ENCODE measurements at regions not wholly inside any gene's neighbourhood (a gene's known extent, or its start where the extent isn't known, plus 50 kb on each side); places are given as distances from the start of the nearest gene placed in this dataset.

DNA sequence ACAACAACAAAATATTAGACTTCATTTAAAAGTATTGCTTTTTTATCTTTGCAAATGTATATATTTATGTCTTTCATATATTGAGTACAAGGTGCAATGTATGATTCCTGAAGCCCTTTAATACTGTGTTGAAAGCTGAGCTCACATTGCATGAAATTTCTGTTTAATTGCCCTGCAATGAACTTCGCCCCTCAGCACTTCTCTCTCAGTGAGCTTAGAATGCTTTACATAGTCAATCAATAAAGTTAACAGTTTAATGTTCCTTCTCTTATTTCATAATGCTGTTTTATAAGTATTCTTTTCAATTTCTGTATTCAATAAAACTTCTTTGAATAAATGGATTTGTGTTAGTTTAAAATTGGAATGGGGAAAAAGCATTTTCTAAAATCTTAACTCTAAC is 607.1 kb downstream of the SOX5 start:
- DNase-seq (ENCODE audit: low read depth): no peak
- H3K4me3 ChIP-seq (ENCODE audit: low read depth, low read length): no peak overlapping the region
- no peak for TF ChIP-seq CTCF (conservative IDR thresholded peaks at IDR 0.05; ENCODE audit: low read depth, low read length)

DNA sequence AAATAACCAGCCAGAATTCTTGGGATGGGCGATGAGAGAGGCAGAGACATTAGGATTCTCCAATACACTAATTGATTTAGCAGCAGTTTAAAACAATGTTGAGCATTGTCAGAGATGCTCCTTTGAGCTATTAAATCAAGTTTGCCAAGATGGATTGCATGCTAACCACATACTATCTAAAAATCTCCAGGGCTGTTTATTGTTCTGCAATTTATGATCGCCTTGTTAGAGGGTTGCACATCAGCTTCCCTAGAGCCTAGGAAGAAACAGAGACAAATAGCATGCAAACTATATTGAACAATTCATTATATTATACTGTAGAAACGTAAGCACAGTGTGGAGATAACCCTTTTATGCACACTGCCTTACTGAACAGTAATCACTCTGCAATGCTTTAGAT is 599.9 kb downstream of the SOX5 start:
- no peak overlapping the region for H3K4me3 ChIP-seq (ENCODE audit: low read depth, low read length)
- TF ChIP-seq CTCF (conservative IDR thresholded peaks at IDR 0.05; ENCODE audit: low read depth, low read length): no peak
- DNase-seq (ENCODE audit: low read depth): no peak

DNA sequence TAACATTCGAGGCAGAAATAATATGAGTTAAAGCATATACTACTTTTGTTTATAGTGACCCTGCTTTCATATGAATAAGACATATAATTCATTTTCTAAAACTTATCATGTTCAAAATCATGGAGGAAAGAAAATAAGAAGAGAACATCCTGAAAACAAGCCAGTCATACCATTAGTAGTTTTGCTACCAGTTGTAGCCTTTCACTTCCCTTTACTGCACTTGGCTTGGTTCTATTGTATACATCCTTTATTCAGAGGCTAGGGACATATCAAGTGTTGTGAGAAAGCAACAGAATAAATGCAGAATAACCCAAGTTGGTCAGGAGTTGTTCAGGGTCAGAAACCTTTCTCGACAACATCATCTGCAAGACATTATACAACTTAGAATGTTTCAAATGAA is 598.7 kb downstream of the SOX5 start:
- no peak for DNase-seq (ENCODE audit: low read depth)
- TF ChIP-seq CTCF (conservative IDR thresholded peaks at IDR 0.05; ENCODE audit: low read depth, low read length): no peak
- no peak overlapping the region for H3K4me3 ChIP-seq (ENCODE audit: low read depth, low read length)

- no peak for DNase-seq (ENCODE audit: low read depth)
- no peak overlapping the region for H3K4me3 ChIP-seq (ENCODE audit: low read depth, low read length)
- TF ChIP-seq CTCF (conservative IDR thresholded peaks at IDR 0.05; ENCODE audit: low read depth, low read length): no peak
These were observed 596.8 kb downstream of the SOX5 start for GRCh38 chr12:23352670-23353069.

- H3K4me3 ChIP-seq (ENCODE audit: low read depth, low read length): no peak overlapping the region
- DNase-seq (ENCODE audit: low read depth): no peak
- no peak for TF ChIP-seq CTCF (conservative IDR thresholded peaks at IDR 0.05; ENCODE audit: low read depth, low read length)
These were observed 594.7 kb downstream of the SOX5 start for GRCh38 chr12:23354800-23355199.

DNA sequence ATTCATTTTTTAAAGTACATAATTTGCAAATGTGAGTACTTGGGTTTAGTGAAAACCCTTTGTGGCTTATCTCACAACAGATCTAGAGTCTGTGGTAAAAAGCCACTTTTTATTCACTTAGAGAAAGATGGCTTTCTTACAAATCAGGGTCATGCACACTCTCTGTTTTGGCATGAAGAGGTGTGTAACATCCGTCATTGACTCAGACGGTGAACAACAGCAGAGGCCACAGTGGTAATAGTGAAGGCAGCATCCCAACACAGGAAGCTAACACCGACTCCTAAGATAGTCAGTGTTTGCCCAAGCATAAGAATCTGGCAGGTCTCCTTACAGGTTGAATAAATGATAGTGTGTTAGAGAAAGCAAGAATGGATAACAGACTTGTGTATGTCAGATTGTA is 593.0 kb downstream of the SOX5 start:
- no peak for DNase-seq (ENCODE audit: low read depth)
- no peak overlapping the region for H3K4me3 ChIP-seq (ENCODE audit: low read depth, low read length)
- TF ChIP-seq CTCF (conservative IDR thresholded peaks at IDR 0.05; ENCODE audit: low read depth, low read length): no peak

DNA sequence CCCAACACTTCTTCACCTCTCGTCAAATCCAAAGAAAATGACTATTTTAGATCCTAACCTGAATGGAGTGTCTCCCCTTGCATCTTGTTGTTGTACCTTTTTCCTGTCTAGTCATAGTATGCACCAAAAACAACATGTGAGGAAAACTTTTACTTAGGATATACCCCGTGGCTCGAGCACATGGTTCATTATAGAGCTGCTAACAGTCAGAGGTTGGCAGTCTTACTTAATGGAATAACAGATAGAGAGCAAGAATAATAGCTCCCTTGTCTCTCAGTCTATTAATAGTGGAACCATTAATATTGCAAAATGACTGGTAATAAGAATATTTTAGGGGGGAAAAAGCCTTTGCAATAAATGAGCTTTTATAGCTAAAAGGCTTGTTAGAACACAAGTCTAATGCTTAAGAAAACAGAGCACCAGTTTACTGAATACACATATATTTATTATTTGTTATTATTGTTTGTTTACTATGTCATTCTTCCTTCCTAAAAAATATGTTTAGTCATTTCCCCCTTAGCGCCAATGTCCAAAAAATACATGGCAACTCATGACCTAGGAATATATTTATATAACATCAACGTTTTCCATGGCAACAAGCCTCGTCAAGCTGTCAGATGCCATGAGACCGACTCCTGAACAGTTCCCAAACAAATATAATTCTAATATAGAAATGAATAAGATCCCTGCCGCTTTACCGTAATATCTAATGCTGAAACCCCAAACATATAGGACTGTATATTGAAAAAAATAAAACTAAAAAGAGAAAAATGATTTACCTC is 592.4 kb downstream of the SOX5 start:
- no peak overlapping the region for H3K4me3 ChIP-seq (ENCODE audit: low read depth, low read length)
- TF ChIP-seq CTCF (conservative IDR thresholded peaks at IDR 0.05; ENCODE audit: low read depth, low read length): no peak
- no peak for DNase-seq (ENCODE audit: low read depth)
